HG02981 (cell line): ENCODE measurements at regions not wholly inside any gene's neighbourhood (a gene's known extent, or its start where the extent isn't known, plus 50 kb on each side); places are given as distances from the start of the nearest gene placed in this dataset.

Experiments used
- ATAC-seq: cut with Tn5 transposase; IDR thresholded peaks from one replicate; pipeline ENCODE4 v1.9.1; 2021; ENCODE audit warnings: mild to moderate bottlenecking, moderate library complexity; ENCODE audit not compliant: unreplicated experiment

DNA sequence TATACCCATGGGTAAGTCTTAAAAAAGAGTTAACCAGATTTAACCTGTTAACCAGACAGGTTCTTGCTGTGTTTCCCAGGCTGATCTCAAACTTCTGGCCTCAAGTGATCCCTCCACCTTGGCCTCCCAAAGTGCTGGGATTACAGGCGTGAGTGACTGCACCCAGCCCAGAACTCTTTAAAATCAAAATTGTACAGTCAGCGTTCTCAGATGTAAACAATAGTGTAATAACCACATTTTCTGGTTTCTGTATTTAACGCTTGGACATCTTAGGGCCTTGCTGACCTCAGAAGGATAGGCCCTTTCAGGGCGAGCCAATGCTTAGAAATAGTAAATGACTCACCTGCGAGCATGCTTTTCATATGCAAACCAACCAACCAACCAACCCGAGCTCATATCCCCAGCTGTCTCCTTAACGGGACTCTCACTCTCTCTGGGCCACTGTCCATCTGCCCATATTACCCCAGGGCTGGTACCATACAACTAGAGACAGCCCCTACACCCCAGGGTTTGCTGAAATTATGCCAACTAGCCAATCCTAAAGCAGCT, 415.0 kb upstream of the XYLT1 start:
- ATAC-seq: no peak

DNA sequence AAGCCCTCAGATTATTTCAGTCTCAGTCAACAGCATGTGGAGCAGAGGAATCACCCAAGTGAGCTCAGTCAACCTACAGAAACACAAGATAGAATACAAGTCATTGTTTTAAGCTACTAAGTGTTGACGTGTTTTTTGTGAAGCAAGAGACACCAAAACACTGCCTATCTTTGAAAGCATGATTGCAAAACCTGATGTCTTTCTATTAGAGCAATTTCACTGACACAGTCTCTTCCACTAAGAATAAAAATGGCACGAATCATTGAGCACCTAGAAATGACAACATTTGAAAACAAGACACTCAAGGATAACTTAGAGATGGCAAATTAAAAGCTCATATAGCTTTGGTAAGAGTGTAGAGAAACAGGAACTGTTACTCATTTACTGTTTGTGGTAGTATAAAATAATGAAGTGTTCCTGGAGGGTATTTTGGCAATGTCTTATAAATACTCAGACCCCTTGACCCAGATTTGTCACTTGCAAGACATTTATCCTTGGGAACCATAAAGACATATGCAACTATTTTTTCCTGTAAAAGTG, 407.1 kb upstream of the XYLT1 start:
- no peak for ATAC-seq

DNA sequence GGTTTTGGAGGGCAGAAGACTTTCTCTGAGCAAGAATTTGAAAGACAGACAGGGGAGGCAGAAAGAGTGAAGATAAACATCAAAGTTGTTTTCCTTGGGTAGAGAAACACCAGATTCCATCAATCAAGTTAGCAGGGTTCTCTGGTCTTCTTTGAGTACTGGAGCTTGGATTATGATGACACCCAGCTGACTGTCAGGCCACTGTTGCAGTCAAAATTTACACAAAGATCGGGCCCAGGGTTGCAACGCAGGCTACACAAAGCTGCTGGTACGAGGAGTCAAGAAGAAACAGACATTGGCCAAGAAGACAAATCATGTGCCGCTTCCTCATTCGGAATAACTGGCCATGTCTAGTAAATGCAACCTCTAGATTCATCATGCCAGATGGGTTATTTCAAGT, 396.2 kb upstream of the XYLT1 start:
- ATAC-seq: no peak

DNA sequence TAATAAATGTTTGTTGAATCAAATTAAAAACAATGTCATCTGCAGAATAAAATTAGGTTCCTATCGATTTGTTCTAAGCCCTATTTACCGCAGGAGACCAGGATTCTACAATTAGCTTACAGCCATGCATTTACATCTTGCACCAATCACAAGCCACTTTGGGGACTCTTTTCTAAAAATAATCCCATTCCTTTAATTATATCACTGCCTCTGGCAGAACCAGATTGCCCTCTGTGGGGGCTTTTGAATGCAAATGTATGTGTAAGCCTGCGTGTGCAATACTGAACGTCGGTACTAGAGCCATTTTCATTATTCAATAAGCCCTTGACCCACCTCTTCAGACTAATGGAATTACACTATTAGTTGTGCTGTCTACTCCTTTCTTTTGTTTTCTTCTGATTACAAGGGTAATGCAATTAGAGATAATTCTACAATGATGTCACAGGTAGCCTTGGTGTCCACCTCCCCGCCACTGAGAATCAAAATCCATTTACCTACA, 391.3 kb upstream of the XYLT1 start:
- no peak for ATAC-seq

DNA sequence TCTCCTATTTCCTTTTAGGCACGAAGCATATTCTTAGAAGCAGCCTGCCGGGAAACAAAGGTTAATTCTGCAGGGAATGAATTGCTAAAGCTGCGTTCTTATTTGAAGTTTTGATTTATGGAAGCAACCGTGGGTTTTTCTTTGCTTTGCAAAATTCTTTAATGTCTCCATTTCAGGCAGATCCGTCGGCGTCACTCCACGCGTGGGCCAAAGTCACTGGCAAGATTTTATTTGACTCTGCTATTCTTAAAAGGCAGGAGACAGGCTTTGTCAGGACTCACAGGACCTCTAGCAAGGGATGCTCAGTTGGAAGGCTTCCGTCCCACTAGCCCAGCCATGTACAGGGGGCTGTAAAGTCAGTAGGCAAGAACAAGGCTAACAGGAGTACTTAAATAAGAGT, 387.3 kb upstream of the XYLT1 start:
- ATAC-seq: no peak

DNA sequence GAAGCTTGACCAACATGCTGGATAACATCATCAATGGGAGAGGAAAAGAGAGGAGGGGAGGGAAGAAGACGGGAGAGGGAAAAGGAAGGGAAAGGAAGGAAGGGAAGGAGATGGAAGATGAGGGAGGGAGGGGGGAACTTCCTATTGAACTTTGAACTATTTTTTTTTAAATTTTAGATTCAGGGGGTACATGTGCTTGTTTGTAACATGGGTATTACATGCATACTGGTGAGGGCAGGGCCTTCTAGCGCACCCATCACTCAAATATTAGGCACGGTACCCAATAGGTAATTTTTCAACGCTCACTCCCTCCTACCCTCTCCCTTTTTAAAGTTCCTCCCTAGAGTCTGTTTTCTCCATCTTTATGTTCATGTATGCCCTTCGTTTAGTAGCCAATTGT, 383.2 kb upstream of the XYLT1 start:
- ATAC-seq: no peak

DNA sequence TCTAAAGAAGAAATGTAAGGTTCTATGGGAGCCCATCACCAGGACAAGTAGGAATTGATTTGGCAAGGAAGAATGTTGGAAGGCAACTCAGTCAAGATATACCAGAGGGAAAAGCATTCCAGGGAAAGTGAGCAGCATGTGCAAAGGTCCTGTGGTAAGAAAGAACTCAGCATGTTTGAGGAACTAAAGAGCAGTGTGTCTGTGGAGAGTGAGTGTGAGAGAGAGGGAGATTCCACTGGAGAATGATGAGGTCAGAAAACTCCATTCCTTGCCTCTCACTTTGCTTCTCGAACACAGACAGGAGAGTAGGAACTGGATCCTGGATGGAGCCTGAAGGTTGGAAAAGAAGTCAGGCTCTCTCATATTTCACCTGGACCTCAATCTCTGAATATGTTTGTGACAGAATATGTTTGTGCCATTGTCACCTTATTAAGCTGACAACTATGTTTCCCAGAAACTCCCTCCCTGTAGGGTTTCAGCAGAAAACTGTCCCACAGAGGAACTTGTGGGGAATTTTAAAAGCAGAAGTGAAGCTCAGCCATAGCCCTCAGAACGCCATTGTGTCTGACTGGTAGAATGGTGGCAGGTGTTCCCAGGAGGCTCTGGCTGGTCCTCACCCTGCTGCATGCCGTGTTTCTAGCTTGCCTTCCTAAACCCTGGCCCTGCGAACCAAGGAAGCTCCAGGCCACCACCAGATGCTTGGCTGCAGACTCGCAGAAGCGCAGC, 382.4 kb upstream of the XYLT1 start:
- no peak for ATAC-seq

DNA sequence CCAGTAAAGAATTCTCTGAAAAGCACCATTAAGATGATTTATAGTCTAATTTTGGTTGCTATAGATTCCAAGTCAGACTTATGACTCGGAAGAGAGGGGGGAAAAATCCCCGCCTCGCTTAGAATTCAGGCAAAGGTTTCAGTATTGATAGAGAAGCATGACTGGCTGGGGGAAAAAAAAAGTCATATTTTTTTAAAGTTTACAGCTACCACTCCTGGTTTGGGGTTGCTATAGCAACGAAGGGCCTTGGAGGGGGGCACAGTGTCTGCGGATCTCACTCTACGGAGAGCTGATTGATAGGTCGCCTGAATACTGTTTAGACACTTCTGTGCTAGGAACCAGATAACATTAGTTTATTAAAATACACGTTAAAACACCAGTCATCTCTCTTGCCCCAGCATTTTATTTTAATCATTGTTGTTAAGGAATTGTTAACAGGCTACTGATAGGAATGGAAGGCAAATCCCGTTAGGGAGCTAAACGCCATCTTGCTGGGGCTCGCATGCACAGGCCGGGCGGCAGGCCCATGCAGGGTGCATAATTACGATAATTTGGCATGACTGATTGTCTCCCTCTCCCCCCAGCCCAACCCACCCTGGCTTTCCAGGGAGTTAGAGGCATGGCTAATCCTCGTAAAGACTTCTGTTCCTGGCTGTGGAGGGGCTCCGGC, 380.0 kb upstream of the XYLT1 start:
- no peak for ATAC-seq

DNA sequence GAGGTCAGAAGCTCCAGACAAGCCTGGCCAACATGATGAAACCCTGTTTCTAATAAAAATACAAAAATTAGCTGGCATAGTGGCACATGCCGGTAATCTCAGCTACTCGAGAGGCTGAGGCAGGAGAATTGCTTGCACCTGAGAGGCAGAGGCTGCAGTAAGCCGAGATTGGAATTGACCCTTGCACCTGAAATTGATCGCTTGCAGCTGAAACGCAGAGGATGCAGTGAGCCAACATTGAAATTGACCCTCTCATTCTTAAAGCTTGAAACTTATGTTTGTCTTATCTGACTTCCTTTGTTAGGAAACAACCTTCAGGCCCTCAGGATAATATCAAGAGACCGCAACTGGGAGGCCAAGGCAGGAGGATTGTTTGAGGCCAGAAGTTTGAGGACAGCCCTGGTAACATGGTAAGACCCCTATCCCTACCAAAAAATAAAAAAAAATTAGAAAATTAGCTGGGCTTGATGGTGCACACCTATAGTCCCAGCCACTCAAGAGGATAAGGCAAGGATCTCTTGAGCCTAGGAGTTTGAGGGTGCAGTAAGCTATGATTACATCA, 376.6 kb upstream of the XYLT1 start:
- ATAC-seq: no peak

DNA sequence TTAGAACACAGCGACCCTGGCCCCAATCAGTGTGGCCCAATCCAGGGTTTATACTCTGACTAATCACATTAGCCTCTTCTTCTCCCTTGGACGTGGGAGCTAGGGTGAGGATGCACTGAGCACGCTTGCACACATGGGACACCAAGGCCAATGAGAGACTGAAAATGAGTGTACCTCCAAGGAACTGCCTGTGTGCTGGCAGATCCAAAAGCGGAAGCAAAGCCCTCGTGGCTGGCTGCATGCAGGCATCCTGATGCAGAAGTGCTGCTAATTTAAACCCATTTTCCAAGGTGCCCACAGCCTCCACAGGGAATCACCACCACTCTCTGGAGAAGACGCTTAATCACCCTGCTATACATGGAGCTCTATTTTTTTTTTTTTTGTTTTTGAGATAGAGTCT, 375.3 kb upstream of the XYLT1 start:
- ATAC-seq: no peak

DNA sequence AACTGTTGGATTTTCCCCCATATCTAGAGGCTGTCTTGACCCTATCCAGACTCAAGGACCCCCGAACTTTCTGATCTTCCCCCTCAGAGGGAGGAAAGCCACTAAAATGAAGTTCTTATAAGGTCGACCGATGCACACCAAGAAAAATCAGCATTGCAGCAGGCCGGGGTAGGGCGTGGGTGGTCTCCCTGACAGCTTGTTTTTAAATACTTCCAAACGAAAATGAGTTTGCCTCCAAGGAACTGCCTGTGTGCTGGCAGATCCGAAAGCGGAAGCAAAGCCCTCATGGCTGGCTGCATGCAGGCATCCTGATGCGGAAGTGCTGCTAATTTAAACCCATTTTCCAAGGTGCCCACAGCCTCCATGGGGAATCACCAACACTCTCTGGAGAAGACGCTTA, 374.3 kb upstream of the XYLT1 start:
- ATAC-seq: no peak

DNA sequence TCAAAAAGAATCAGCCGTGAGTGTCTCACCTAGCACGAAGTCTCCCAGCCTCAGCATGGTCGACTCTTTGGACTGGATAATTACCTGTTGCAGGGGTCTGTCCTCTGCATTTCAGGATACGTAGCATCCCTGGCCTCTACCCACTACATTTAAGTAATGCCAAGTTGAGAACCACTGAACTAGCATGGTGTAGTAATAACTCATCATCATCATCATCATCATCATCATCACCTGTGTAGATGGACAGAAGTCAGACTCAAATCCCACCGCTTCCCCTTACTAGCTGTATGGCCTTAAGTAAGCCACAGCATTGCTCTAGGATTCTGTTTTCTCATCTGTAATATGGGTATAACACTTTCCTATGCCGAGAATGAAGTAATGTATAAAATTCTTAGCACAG, 373.1 kb upstream of the XYLT1 start:
- ATAC-seq: no peak

DNA sequence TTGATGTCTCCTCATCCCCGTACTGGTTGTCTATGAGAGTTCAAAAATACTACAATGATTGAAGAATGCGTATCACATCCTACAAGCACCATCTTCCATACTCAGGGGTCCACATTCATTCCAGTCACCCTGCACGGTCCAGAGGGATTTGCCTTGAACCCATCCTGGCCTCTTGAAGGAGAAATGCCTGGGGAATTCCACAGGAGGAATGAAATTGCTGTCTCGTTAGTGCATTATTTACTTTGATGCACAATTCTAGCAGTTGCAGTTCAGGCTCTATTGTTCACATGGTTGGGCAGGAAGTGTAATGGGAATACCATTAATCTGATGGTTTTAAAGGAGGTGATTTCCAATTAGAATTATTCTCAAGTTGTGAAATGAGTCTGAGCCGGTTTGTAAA, 369.1 kb upstream of the XYLT1 start:
- ATAC-seq: no peak

DNA sequence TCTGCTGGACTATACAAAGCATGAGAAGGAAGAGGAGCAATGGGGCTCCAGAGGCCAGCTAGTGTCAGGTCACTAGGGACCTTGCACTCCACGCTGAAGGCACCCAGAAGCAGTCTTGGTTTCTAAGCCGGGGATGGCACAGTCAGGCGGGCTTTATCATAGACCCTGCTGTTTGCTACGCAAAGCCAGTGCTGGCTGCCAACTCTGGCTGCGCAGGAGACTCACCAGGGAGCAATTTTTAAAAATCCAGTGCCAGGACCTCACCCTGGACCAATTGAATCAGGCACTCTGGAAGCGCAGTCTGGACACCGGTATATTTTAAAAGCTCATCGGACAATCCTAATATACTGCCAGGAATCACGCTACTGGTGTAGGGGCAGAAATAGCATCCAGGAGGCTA, 368.5 kb upstream of the XYLT1 start:
- ATAC-seq: no peak

DNA sequence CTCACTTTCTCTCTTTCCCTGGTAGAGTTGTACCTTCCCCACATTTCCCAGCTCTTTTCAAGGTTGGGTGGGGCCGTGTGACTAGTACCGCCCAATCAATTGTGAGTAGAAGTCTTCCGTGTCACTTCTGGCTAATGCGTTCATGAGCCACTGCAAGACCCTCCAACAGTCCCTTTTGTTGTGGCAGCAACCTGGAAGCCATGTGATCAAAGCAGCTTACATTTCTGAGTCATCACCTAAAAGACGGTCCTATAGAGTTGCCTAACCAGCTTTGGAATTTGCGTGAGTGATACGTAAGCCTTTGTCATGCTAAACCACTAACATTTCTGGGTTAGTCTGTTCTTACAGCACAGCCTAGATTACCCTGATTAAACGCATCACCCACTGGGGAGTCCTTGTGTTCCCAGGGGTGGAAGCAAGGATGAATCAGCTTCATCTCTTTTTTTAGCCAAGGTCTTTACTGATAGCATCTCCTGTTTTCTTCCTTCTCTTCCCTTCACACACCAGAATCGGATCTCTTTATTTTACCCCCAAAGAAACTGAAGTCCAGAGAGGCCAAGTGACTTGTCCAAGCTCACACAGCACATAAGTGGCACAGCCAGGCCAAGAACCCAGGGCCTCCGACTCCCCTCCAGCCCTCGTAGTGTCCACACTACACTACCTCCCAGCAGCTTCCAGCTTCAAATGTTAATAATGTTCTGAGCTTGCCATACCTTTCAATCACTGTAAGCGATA, 366.3 kb upstream of the XYLT1 start:
- ATAC-seq: no peak

DNA sequence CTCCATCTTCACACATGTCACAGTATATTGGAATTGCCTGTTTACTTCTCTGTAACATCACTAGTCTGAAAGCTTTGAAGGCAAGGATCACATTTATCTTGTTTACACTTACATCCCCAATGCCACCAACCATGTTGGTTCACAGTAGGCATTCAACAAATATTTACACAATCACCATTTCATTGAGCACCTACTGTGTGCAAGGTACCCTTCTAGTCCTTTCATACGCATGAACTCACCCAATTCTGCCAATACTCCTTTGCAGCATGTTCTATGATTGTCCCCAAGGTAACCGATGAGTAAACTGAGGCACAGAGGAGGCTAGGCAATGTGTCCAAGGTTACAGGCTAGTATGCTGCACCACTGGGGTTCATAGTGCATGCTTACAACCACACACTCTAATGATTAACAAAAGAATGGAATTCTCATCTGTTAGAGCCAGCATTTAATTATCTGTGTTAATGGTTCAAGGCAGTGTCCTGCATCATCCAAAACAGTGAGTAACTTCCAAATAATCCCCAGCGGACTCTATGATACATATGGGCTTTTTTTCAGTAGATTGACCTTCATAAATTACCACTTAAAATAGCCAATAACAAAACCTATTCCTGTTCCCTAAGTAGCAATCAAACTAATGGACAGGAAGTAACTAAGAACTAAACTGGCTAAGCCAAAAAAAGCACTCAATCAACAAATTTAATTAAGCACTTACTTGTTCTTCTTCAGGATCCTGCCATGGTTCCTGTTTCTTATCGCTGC, 364.5 kb upstream of the XYLT1 start:
- no peak for ATAC-seq

DNA sequence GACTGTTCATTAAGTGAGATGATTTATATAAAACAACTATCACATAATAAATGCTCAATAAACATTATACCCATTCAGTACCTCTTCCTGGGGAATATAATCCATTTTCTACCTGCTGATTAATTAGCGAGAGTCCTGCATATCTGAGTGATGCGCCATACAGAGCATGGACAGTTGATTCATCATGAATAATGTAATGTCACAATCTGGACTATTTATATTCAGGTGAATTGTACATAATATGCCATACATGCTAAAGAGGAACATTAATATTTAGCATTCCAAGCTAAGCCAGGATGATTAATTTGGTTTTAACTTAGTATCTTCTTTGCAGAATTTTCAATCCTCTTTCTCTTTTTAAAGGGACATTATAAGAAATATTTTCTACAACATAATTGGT, 362.0 kb upstream of the XYLT1 start:
- ATAC-seq: no peak

DNA sequence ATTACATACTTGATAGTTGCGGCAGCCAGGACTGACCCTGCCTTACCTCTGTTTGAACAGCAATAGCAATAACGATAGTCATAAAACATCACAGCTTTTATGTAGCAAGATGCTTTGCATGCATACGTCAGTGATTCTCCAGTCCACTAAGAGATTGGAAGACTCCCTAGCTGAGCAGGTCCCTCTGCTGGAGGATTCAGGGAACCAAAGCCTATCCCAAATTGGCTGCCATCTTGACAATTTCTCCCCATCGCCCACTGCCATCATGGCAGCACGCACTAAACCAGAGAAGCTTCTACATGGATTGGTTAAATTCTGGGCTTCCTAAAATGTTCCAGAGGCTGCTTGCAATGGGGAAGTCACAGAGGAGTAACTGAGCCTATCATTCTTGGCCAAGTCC, 360.6 kb upstream of the XYLT1 start:
- ATAC-seq: no peak

DNA sequence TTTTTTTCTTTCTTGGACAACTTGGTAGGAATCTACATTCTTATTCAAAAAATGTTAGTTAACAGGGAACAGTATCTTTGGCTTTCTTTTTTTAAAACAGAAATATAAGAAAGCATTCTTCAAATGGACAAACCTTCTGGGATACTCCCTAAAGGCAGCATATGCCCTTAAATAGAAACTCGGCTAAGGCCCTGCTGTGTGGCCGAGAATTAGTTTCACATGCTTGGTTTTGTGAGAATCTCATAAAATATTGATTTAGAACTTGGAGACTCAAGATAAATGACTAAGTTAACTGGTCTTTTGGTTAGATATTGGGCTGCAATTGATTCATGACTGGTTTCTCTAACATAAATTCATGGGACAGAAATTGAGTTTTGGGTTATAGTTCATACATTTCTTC, 359.9 kb upstream of the XYLT1 start:
- no peak for ATAC-seq

DNA sequence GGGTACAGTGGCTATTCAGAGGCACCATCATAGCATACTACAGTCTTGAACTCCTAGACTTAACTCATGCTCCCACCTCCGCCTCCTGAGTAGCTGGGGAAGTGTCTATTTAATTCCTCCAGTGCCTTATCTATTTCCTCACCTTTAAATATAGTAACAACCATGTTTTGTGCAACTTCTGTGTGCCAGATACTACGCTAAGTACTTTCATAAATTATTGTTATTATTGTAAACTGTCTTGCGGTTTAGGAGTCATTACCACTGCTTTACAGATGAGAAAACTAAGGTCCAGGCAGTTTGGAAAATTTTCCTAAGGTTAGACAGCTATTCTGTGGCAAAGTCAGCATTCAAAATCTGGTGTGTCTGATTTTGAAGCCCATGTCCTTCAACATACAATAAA, 359.1 kb upstream of the XYLT1 start:
- no peak for ATAC-seq
